HG03108 (cell line): ENCODE measurements at regions not wholly inside any gene's neighbourhood (a gene's known extent, or its start where the extent isn't known, plus 50 kb on each side); places are given as distances from the start of the nearest gene placed in this dataset.

Experiments used
- ATAC-seq: cut with Tn5 transposase; IDR thresholded peaks from one replicate; pipeline ENCODE4 v1.9.1; 2021; ENCODE audit warnings: moderate library complexity; ENCODE audit not compliant: unreplicated experiment

- peak; percentile 86 for ATAC-seq
Measured at GRCh38 chr6:169959136-169960002, 207.9 kb downstream of the ERMARD start.

GRCh38 chr6:169958510-169958909, 207.1 kb downstream of the ERMARD start:
- ATAC-seq: no peak

- no peak for ATAC-seq
Measured at GRCh38 chr6:169957351-169957963, 206.0 kb downstream of the ERMARD start.

GRCh38 chr6:169956580-169956979, 205.2 kb downstream of the ERMARD start:
- no peak for ATAC-seq

- ATAC-seq: no peak
Measured at GRCh38 chr6:169955731-169956437, 204.5 kb downstream of the ERMARD start.

GRCh38 chr6:169954977-169955376, 203.6 kb downstream of the ERMARD start:
- no peak for ATAC-seq

GRCh38 chr6:169953686-169954085, 202.3 kb downstream of the ERMARD start:
- ATAC-seq: no peak

- no peak for ATAC-seq
Measured at GRCh38 chr6:169950558-169950957, 199.1 kb downstream of the ERMARD start.

- no peak for ATAC-seq
Measured at GRCh38 chr6:169949511-169950097, 198.2 kb downstream of the ERMARD start.

- ATAC-seq: no peak
Measured at GRCh38 chr6:169946971-169947370, 195.5 kb downstream of the ERMARD start.

GRCh38 chr6:169945117-169945516, 193.7 kb downstream of the ERMARD start:
- ATAC-seq: no peak

GRCh38 chr6:169944415-169944814, 193.0 kb downstream of the ERMARD start:
- no peak for ATAC-seq

GRCh38 chr6:169944061-169944337, 192.6 kb downstream of the ERMARD start:
- no peak for ATAC-seq

GRCh38 chr6:169943241-169944060, 192.0 kb downstream of the ERMARD start:
- ATAC-seq: no peak

- ATAC-seq: no peak
Measured at GRCh38 chr6:169942173-169942572, 190.8 kb downstream of the ERMARD start.

- no peak for ATAC-seq
Measured at GRCh38 chr6:169940481-169941271, 189.3 kb downstream of the ERMARD start.

GRCh38 chr6:169939554-169940164, 188.2 kb downstream of the ERMARD start:
- ATAC-seq: no peak

GRCh38 chr6:169938731-169939130, 187.3 kb downstream of the ERMARD start:
- ATAC-seq: no peak

- ATAC-seq: no peak
Measured at GRCh38 chr6:169938262-169938701, 186.9 kb downstream of the ERMARD start.
